NCI-H526 treated with DMSO at 0.1 percent for 48 hours (cell line): ENCODE measurements at regions not wholly inside any gene's neighbourhood (a gene's known extent, or its start where the extent isn't known, plus 50 kb on each side); places are given as distances from the start of the nearest gene placed in this dataset.
"Not testable (repeated sequence)": the region's sequence is repeated elsewhere in the genome, so short reads cannot be mapped to it uniquely, and the experiment has no call there.

Experiments
- DNase-seq: peaks from one replicate; lab custom pipeline; 2025; lab: John Stamatoyannopoulos, UW

DNA sequence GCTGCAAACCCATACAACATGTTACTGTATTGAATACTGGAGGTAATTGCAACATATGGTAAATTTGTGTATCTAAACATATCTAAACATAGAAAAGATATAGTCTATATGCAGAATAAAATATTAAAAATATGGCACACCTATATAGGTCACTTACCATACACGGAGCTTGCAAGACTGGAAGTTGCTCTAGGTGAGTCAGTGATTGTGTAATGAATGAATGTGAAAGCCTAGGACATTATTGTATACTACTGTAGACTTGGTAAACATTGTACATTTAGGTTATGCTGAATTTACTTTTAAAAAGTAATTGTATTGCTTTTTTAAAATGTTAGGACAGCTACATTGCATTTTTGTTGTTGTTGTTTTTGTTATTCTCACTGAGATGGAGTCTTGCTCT is 968.8 kb downstream of the TLE1 start:
- no peak for DNase-seq

DNA sequence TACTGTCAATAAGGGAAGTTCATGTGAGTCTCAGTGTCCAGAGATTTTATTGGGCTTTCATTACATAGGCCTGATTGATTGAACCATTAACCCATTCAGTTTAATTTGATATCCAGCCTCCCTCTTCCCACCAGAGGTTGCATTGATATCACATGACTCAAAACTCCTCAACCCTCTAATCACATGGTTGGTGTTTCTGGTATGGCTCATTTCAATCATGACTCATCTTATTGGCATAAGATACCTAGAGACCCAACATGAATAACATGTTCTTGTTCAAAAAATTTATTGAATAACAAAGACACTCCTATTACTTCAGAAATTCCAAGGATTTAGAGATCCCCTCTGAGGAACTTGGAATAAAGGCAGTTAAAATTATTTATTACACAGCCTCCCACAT is 982.2 kb downstream of the TLE1 start:
- no peak for DNase-seq

DNA sequence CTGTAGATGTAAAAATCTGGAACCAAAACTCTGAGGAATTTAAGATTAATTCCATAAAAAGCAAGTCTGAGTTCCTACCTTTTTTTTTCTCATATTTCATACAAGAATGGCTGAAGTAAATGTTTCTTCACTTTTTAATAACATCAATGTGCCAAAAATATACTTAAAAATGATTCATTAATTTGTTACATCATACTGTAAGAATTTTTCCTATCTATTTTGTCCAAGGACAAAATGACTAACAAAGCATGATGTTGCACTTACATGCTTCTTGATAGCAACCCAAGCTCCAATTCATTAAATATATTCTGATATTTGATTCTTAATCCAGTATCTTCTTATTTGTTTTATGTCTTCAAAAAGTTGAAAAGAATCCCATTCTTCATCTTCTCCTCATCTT is 988.3 kb downstream of the TLE1 start:
- no peak for DNase-seq

DNA sequence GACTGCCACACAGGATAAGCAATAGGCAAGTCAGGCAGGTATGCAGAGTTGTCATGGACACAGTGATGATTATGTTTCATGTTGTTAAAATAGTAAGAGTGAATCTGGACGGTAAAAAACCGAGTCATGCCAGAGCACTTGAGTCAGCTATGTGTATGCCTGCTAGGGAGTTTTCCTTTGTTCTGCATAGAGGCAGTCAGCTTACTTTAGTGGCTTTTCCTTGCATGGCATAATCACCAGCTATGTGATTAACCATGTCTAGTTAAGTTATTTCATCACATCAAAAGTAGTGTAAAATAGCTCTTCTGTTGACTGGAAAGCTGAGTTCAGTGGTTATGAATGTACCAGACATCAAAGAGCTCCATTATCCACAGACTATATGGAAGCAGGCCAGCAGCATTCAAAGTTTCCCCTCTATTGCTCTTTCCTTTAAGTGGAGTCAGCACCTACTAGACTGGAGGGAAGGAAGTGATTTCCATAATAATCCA is 989.8 kb downstream of the TLE1 start:
- no peak for DNase-seq

DNA sequence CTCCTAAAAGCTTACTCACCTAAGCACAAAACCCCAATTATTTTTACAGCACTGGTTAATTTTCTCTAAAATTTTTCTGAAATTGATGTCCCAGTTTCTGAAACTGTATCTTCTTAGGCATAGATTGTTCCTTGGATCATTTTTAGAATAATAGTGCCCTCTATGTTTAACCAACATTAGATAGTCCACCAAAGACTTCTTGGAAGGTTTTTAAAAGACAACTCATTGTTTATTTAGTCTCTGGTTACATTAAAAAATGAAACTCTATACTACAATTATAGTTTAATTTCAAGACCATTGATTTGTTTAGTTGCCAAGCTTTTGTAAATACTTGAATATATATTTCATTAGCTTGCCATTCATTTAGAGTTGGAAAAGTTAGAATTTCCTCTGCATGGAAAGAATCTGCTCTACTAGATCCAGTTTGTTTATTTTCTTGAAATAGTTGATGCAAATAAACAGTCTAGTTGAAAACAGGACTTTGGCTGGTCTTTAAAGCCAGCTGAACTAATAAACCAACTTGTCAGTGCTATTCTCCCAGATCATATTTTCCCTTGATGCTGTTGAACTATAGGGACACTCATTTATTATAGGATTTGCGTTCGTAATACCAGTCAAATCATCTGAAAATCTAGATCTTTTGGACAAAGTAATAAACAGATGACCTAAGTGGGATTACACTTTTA is 990.5 kb downstream of the TLE1 start:
- DNase-seq, result no peak

DNA sequence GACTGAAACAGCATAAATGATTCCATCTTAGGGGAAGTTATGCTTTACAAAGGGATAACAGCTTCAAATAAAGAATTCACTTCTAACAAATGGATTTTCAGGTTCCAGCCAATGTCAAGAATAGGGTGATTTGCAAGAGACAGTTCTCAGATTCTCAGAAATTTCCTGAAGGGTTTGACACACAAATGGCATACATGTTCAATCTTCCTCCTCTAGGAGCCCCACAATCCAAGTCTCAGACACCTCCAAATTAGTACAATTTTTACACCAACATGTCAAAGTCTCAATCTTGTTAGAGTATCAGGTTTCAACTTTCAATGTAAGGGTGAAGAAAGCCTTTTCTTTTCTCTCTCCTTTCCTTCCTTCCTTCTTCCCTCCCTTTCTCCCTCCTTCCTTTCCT is 996.6 kb downstream of the TLE1 start:
- DNase-seq, result no peak

DNA sequence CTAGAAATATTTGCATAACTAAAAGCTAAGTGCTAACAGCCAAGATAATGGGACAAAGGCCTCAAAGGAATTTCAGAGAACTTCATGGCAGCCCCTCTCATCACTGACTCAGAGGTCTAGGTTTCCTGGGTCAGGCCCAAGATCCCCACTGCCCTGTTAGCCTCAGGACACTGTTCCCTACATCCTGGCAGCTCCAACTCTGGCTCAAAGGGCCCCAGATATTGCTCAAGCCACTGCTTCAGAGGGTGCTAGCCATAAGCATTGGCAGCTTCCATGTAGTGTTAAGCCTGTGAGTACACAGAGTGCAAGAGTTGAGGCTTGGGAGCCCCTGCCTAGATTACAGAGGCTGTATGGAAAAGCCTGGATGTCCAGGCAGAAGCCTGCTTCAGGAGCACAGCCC is 998.1 kb downstream of the TLE1 start:
- DNase-seq, result no peak

DNA sequence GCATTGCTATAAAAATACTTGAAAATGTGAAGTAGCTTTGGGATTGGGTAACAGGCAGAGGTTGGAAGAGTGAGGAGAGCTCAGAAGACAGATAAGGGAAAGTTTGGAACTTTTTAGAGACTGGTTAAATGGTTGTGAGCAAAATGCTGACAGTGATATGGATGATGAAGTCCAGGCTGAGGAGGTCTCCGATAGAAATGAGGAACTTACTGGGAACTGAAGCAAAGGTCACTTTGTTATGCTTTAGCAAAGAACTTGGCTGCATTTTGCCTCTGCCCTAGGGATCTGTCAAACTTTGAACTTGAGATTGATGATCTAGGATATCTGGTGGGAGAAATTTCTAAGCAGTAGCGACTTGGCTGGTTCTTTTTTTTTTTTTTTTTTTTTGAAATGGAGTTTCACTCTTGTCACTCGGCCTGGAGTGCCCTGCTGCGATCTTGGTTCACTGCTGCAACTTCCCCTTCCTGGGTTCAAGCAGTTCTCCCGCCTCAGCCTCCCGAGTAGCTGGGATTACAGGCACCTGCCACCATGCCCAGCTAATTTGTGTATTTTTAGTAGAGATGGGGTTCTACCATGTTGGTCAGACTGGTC is 998.9 kb downstream of the TLE1 start:
- no peak for DNase-seq

DNA sequence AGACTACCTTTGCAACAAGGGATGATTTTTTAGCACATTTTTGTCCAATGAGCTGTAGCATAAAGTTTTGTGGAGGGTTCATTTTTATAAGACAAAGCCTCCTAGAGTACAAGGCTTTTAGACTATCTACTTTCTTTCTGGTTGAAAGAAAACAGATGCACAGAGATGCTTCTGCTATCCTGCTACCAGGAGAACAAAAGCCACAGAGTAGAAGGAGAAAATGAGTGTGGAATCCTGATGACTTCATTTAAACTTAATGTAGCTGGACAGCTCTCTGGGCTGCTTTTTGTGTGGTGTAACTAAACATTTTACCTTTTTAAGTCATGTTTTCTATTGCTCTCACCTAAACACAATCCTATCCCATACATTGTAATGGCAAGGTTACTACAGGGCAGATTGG is 1009.4 kb downstream of the TLE1 start:
- no peak for DNase-seq

DNA sequence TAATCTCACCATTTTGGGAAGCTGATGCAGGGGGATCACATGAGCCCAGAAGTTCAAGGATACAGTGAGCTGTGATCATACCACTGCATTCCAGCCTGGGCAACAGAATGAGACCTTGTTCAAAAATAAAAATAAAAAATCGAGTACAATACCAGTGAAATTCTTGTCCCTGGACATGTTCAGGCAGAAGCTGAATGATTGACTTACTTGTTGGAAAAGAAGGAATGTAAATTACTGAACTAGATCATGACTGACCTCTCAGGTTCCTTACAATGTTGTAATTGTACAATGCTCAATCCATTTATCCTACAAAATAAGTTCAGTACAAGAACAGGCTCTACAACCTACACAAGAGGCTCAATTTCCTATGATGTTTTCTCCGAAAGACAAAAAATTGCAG is 1010.4 kb downstream of the TLE1 start:
- DNase-seq, result no peak

DNA sequence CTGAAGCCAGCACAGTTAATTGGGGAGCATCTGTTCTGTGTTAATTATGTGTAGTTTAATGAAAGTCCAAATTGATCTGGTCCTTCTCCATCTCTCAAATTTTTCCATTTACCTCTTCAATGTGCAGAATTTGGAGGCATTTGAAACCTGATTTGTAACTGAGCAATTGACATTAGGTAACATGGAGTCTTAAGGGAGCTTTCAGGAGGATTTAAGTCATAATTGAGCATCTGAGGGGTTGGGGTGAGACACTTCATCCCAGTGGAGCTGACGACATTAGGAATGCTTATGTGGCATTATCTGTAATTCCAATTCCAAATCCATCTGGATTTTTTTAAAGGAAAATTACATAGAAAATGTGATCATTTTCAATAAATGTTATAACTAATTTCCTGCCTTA is 1015.9 kb downstream of the TLE1 start:
- DNase-seq, result no peak

DNA sequence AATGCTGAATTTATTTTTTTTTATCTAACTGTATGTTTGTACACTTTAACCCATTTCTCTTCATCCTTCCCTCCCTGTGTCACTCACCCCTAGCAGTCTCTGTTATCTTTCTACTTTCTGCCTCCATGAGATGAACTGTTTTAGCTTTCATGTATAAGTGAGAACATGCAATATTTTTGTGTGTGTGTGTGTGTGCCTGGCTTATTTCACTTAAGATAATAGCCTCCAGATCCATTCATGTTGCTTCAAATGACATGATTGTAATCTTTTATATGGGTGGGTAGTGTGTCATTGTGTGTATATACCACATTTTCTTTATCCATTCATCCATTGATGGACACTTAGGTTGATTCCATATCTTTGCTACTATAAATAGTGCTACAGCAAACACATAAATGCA is 1023.9 kb downstream of the TLE1 start:
- no peak for DNase-seq

DNA sequence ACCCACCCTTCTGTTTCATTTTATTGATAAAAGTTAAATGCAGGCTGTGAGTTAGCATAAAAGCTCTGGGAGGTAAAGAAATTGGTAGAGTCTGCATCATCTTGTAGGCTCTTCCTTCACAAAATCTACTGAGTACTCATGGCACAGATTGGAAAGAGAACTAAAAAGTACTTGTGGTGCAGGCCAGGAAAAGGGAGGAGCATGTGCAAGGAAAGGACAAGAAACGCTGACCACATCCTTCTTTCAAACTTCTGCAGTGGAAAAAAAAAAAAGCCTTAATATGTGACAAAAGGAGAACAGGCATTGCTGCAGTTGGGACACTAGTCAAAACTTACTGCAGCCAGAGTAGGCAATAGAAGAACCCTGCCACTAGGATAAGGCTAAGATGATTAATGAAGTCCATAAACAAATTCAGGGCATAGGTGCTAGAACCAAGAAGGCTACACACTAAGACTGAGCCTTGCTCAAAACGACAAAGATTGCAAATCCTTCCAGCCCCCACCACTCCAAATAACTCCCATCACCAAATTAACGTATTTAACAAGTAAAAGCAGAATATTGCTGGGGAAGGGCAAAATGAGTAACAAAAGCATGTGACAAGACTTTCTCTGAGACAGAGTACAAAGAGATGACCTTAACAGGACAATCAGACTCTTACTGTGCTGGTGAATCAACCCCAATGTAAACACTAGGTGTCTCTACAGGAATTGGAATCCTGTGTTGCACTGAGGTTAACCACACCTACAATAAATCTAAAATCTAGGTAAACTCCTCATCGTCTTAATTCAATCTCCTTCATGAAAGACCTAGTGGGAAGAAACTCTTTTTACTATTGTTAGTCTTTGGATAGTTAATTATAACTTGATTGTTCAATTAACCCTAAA is 1024.8 kb downstream of the TLE1 start:
- DNase-seq, result no peak

DNA sequence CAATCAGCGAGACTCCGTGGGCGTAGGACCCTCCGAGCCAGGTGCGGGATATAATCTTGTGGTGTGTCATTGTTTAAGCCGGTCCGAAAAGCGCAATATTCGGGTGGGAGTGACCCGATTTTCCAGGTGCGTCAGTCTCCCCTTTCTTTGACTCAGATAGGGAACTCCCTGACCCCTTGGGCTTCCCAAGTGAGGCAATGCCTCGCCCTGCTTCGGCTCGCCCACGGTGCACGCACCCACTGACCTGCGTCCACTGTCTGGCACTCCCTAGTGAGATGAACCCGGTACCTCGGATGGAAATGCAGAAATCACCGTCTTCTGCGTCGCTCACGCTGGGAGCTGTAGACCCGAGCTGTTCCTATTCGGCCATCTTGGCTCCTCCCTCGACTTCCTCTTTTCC is 1029.6 kb downstream of the TLE1 start:
- not testable (repeated sequence) for DNase-seq

DNA sequence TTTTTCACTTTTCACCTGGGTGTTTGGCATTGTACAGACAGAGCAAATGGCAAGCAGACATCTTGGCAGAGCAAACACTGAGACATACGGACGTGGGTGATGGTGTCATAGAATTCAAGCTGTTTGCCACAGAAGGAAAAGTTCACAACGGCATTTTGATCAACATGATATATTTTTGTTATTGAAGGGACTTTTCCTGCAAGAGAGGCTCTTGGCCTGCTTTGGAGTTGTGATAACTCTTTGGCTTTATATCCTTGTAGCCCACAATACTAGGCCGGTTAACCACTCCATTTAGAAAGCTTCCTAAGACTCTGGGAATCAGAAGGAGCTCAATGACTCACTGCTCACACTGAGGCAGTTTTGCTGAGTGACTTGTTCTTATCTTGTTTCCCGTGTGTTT is 1038.3 kb downstream of the TLE1 start:
- no peak for DNase-seq

DNA sequence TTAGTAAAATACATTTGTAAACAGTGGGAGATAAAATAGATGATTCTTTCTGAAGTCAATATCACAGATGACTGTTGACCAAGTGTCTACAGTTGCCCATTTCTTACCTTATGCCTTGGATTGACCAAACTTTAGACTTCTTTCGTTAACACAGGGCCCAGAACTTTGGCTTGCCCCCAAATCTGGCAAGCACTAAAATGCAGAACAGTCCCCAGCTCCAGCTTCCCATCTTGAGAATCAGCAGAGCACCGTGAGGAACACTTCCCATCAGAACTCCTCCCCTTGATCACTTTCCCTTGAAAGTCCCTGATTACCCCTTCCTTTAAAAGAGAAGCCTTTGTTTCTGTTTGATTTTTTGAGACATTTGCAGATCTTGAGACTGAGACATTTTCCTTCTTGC is 1039.9 kb downstream of the TLE1 start:
- DNase-seq, result no peak

DNA sequence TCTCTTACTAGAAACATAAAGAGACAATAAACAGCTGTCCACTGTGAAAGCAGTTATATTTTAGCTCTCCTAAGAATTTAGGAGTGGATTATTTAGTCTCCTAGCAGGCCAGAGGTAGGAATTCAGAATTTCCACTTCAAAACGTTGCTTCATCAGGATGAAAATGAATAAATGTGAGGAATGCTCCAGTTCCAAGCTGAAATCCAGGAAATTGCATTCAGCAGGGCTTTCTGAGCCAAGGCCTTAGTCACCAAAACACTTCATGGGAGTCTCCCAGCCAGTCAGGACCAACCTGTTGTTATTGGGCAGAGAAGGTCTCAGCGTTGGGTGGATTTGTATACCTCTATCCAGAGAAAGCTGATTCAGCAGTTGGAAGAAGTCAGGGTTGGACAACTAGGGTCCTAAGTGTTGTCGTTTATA is 1040.3 kb downstream of the TLE1 start:
- DNase-seq, result no peak

DNA sequence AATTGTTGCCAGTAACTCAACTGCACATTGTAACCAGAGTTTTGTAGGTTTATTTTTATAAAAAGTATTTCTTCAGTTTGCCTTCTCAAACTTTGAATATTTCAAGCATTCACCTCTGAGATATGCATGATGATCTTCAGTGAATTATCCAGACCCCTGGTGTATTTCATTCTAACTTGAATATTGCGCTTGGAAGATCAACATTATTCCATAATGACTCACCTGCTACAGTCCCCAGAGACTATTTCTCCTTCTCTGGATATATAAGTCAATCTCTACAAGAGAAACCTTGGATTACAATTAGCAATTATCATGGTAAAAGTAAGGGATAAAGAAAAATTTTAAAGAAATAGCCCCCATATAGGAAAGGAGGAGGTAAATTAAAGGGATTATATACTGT is 1041.0 kb downstream of the TLE1 start:
- DNase-seq, result no peak

DNA sequence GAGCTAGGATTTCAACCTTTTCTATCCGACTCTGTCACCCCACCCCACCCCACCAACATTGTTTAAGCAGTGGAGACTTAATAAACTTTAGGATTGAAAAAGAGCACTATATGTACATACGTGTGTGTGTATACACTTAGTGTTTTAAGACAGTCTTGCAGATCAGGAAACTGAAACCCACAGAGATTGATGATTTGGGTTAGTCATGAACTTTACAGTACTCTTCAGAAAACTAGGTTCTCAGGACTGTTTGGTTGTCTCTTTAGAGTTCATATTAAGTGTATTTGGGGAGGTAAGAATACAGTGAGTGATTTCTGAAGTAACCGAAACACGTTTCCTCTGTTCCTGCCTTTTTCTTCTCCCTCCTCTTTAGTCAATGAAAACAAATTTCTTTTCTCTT is 1043.1 kb downstream of the TLE1 start:
- no peak for DNase-seq

DNA sequence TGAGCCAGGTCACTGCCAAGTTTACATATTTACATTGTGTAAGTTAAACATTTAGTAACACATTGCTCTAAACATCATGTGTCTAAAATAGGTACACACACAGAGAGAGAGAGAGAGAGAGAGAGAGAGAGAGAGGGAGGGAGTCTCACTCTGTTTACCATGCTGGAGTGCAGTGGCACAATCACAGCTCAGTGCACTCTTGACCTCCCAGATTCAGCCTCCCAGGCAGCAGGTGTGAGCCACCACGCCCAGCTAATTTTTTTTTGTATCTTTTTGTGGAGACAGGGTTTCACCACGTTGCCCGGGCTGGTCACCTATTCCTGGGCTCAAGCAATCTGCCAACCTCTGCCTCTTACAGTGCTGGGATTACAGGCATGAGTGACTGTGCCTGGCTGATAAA is 1045.3 kb downstream of the TLE1 start:
- no peak for DNase-seq

DNA sequence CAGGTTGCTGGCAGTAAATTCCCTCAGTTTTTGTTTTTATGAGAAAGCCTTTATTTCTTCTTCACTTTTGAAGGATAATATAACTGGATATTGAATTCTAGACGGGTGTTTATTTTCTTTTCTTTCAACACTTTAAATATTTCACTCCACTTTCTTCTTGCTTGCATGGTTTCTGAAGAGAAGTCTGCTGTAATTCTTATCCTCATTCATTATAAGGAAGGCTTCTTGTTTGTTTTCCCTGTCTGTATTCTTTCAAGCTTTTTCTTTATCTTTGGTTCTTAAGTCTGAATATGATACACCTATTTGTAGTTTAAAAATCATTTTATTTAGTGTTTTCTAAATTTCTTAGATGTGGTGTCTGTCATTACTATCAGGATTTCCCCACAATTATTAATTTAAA is 1054.3 kb downstream of the TLE1 start:
- DNase-seq, result no peak

DNA sequence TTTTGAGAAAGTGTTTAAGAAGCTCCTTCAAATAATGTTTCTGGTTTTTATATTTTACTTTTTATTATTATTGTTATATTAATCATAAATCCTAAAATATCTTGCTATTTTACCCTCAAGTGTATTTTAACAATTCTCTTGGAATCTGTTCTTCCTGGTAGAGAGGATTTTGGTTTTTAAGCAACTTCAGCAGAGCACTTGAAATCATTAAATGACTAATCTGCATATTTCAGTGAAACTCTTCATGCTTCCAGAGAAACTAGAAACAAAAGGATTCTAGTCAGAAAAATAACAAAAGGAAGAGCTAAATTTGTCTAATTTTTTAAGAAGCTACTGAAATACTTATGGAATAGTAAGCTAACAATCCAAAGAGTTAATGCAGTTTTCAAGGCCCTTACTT is 1057.3 kb downstream of the TLE1 start:
- DNase-seq, result no peak

DNA sequence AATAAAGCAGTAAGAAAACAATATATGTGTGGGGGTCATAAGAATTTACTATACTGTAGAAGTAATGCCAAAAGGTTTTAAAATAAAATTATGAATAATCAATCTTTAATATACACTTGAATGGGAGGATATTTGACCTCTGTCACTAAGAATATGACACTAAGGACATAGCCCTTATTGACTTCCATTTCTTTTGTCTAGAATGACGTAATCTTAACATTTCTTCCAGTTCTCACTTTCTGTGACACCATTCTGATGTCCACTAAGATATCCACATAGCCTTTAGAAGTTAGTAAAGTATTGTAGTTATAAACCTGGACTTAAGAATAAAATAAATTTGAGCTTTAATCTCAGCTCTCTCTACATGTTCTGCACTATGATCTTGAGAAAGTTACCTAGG is 1050.7 kb downstream of the TLE4 start:
- no peak for DNase-seq
